IPS-15b (cell line): ENCODE measurements at regions not wholly inside any gene's neighbourhood (a gene's known extent, or its start where the extent isn't known, plus 50 kb on each side); places are given as distances from the start of the nearest gene placed in this dataset.
A peak's percentile ranks its signal among the peaks of the same experiment; 100 is the strongest.

Experiments used
- H3K27me3 ChIP-seq: one replicate; pipeline ENCODE4 v1.6.1; 2013; ENCODE audit warnings: low read length; ENCODE audit not compliant: control insufficient read depth, insufficient read depth
- H3K36me3 ChIP-seq: one replicate; pipeline ENCODE4 v1.6.1; 2013; ENCODE audit warnings: low read length; ENCODE audit not compliant: control insufficient read depth, insufficient read depth
- H3K4me1 ChIP-seq: one replicate; pipeline ENCODE4 v1.6.1; 2013; ENCODE audit warnings: mild to moderate bottlenecking, low read length; ENCODE audit not compliant: control insufficient read depth, insufficient read depth
- H3K4me3 ChIP-seq: one replicate; pipeline ENCODE4 v1.5.1; 2013; ENCODE audit warnings: low read depth, low read length
- H3K9ac ChIP-seq: one replicate; pipeline ENCODE4 v1.6.1; 2013; ENCODE audit warnings: low read depth, mild to moderate bottlenecking, low read length
- H3K9me3 ChIP-seq: one replicate; pipeline ENCODE4 v1.6.1; 2013; ENCODE audit warnings: mild to moderate bottlenecking, low read length; ENCODE audit not compliant: control insufficient read depth, insufficient read depth

DNA sequence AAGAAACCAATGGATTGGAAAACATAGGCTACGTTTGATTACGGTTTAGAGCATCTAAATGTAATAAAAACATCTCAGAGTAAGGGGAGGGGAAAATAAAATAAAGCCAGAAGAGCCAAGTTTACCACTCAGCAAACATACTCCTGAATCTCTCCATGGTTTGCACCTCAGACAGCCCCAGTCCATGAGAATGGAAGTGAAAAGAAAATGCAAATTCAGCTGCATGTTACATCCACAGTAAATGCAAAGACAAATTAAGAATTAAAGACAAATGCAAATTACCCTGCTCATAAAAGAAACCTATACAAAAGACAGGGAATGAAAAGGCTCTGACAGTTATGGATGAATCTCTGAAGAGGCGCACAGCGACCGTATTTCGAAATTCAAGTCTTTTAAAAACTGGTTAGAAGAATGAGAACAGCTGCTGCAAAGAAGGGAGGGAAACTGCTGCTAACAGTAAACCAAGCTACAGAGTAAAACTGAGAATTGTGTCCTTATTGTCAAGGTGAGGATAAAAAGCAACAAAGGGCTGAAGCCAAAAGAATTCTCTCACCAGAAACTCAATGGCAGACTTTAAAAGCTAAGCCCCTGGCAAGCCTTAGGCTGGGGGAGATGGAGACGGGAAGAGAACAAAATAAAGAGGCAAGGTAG, 197.9 kb upstream of the ACVR2A start:
- Histone ChIP-seq H3K27me3 (no peaks in the 10 kb centered on the region), H3K4me3 (no peak overlapping the region), H3K9ac (peak overlapping the region; percentile 17), H3K9me3 (no peaks in the 10 kb centered on the region), H3K36me3 (no peaks in the 10 kb centered on the region), H3K4me1 (peaks cover 17% of the 10 kb centered on the region)

DNA sequence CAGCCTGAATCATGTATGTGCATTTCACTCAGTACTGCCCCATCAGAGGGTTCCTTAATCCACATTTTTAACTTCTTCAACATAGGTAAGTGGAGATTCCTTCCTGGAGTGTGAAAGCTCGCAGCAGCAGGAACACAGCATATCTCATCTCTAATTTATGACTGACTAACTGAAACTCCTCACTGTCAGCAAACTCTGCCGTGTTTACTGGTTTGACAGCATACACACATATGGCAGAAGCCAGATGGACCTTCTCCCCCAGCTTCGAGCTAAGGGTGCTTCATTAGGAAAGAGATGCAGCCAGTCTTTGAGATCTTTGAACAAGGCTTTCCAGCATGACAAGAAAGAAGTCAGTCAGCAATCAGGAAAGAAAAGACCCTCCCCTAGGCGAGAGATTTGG, 200.3 kb upstream of the ACVR2A start:
- H3K27me3 ChIP-seq: no peaks in the 10 kb centered on the region
- no peaks in the 10 kb centered on the region for H3K36me3 ChIP-seq

DNA sequence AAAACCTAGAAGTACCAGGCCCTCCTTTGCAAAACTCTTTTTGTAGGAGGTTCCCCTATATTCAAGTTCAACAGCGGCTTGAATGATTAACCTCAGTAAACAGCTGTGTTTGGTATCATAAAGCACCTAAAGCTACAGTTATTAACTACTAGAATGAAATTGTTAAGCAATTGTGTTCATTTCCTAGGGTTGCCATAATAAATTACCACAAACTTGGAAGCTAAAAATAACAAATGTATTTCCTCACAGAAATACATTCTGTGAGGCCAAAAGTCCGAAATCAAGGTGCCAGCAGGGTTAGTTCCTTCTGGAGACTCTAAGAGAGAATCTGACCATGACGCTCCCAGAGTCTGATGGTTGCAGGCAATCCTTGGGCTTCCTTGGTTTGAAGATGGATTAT, 202.1 kb upstream of the ACVR2A start:
- Histone ChIP-seq H3K9ac (no peak overlapping the region), H3K36me3 (no peaks in the 10 kb centered on the region), H3K9me3 (no peaks in the 10 kb centered on the region), H3K4me3 (no peak overlapping the region), H3K4me1 (peaks cover 15% of the 10 kb centered on the region), H3K27me3 (no peaks in the 10 kb centered on the region)

More for the DNA sequence above, 200.3 kb upstream of the ACVR2A start:
- Histone ChIP-seq H3K9me3 (no peaks in the 10 kb centered on the region), H3K9ac (no peak overlapping the region), H3K4me1 (peaks cover 15% of the 10 kb centered on the region), H3K4me3 (no peak overlapping the region)

DNA sequence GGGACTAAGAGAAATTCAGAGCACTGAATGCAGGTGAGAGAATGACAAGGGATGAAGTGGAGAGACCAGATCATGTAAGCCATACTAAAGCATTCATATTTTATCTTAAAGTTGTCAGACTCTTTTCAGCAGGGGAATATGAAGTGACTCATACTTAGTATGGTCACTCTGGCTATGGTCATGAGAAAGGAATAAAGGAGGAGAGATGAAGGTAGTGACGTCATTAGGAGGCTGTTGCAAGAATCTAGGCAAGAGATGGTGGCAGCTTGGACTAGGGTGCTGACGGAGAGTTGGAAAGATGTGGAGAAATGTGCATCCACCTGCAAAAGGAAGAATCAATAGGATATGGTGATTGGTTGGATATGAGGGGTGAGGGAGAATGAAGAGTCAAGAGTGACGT, 203.2 kb upstream of the ACVR2A start:
- Histone ChIP-seq H3K36me3 (no peaks in the 10 kb centered on the region), H3K4me1 (peaks cover 5% of the 10 kb centered on the region)

DNA sequence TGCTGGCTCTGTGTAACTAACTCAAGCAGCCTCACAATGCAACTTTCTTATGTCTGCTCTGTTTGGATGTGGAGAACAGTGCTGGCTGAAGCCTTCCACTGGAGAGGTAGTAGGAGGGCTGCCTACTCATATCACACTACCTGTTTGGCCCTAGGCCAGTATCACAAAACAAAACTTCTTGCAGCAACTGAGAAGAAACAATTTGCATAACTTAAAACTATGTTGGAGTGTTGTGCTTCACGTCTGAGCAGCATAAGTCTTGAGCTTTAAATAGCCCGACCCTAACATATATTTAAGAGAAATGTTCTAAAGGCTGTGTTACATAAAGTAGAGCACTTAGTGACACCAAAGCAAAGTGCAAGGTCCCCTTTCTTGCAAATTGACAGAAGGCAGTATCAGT, 204.9 kb upstream of the ACVR2A start:
- no peaks in the 10 kb centered on the region for H3K4me1 ChIP-seq
- H3K9ac ChIP-seq: no peak overlapping the region

More for the DNA sequence above, 203.2 kb upstream of the ACVR2A start:
- no peak overlapping the region for H3K4me3 ChIP-seq
- H3K9me3 ChIP-seq: no peaks in the 10 kb centered on the region
- no peaks in the 10 kb centered on the region for H3K27me3 ChIP-seq
- no peak overlapping the region for H3K9ac ChIP-seq

DNA sequence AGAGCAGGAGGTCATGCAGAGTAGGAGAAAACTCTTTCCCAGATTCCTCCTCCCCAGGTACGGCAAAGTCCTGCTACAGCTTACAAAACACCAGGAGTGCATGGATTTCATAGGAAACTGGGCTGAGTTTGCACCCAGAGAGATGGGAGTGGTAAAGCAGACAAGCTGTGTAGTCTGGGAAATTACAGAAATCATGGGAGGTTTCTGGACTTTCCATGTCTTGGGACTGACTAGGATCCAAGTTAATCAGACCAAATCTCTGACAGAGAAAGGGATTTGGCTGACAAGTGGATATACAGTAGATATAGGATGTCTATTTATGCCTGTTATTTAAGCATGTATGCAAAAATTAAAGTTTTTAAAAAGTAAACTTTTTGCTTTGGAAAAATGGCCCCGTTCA, 205.4 kb upstream of the ACVR2A start:
- no peaks in the 10 kb centered on the region for H3K9me3 ChIP-seq
- H3K36me3 ChIP-seq: no peaks in the 10 kb centered on the region
- no peaks in the 10 kb centered on the region for H3K27me3 ChIP-seq
- H3K9ac ChIP-seq: no peak overlapping the region
- no peaks in the 10 kb centered on the region for H3K4me1 ChIP-seq
- no peak overlapping the region for H3K4me3 ChIP-seq

More for the DNA sequence above, 204.9 kb upstream of the ACVR2A start:
- Histone ChIP-seq H3K27me3 (no peaks in the 10 kb centered on the region), H3K9me3 (no peaks in the 10 kb centered on the region), H3K4me3 (no peak overlapping the region), H3K36me3 (no peaks in the 10 kb centered on the region)

DNA sequence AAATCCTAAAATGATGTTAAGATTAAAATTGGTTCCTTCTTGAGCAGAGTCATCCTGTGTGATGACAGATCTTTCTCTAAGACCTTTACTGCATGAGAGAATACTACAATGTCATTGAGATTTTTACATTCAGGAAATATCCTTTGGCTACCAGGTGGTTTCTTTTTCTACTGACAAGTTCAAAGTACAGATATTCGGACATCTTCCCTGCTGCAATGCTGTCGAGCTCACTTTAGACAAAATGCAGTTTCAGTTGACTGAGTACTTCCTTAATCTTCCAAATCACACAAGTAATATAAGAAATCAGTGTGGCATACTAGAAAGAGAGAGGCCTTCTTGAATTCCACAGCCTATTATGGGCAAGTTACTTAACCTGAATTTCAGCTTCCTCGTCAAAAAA, 207.9 kb upstream of the ACVR2A start:
- no peaks in the 10 kb centered on the region for H3K4me1 ChIP-seq
- H3K9me3 ChIP-seq: no peaks in the 10 kb centered on the region
- H3K27me3 ChIP-seq: no peaks in the 10 kb centered on the region
- no peaks in the 10 kb centered on the region for H3K36me3 ChIP-seq
- H3K9ac ChIP-seq: no peak overlapping the region
- H3K4me3 ChIP-seq: no peak overlapping the region

DNA sequence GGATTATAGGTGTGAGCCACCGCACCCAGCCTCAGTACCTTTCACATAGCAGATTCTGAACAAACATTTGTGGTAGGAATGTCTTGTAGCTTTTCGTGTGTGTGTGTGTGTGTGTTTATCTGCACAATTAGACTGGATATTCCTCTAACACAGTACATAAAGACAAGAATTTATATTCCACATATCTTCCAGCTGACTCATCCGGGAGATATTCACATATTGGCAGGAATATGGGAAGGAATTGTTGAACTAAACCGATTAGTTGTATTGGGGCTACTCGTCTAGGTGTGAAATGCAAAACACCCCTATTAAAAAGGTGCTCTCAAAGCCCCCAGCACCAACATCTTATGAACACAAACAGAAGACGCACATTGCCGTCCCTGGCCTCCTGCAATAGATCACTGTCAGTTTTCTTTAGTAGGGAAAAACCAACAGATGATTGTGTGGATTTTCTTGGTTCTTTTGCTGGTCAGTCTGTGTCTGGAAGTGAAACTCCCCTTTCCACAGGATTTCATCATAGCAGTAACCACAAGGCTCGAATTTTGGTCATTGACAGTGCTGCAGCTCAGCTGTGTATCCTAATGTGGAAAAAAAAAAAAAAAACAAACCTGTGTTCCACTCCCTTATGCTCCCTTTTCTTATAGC, 208.5 kb upstream of the ACVR2A start:
- H3K9ac ChIP-seq: no peak overlapping the region

DNA sequence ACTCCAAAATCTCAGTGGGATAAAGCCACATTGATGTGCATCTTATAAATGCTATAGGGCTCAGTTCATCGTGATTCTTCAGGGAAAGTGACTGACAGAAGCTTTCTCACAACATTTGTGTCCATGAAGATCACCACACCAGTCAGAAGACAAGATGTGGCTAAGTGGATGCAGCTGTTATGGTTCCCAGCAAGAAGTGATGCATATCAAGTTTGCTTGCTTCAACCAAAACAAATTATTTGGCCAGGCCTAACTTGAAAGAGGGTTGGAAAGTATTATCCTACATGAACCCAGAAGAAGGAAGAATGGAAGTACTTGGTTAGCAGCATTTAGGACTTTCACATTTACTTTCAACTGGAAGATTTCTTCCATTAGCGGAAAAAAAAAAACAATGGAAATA, 210.0 kb upstream of the ACVR2A start:
- Histone ChIP-seq H3K4me3 (no peak overlapping the region), H3K36me3 (no peaks in the 10 kb centered on the region), H3K9ac (no peak overlapping the region), H3K9me3 (no peaks in the 10 kb centered on the region), H3K27me3 (no peaks in the 10 kb centered on the region), H3K4me1 (no peaks in the 10 kb centered on the region)

More for the DNA sequence above, 208.5 kb upstream of the ACVR2A start:
- Histone ChIP-seq H3K27me3 (no peaks in the 10 kb centered on the region), H3K9me3 (no peaks in the 10 kb centered on the region), H3K36me3 (no peaks in the 10 kb centered on the region), H3K4me3 (no peak overlapping the region), H3K4me1 (no peaks in the 10 kb centered on the region)

DNA sequence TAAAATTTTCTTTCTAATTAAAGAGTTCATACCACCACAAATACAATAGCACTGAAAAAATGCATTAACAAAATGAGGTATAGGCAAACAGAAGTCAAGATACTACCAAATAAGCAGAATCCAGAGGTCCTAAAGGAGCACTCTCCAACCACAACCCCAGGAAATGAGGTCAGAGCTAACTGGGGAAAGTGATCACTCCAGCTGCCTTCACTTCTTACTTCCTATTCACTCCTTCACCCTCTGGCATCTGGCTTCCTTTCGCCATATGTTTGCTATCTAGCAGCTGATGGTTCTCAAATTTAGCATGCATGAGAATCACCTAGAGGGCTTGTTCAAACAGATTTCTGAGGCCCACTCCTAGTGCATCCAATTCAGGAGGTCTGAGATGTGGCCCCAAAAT, 212.6 kb upstream of the ACVR2A start:
- H3K4me1 ChIP-seq: no peaks in the 10 kb centered on the region
- H3K27me3 ChIP-seq: no peaks in the 10 kb centered on the region
- H3K9ac ChIP-seq: no peak overlapping the region
- H3K36me3 ChIP-seq: no peaks in the 10 kb centered on the region
- no peaks in the 10 kb centered on the region for H3K9me3 ChIP-seq
- no peak overlapping the region for H3K4me3 ChIP-seq

DNA sequence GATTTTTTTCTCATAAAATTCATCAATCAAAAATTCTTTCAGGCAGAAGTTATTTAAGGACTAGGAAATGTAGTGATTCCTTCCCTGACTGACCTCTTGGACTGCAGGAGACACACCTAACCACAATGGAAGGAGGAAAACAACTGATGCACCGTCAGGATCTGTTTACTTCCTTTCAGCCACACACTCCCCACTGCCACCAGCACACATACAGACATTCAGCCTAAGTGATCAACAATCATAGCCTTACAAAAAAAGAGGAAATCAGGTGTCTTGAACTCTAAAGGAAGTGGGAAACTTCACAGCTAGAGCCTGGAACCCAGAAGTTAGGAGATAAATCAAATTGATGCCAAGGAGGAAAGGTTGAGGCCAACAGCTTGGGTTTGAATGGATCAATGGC, 213.5 kb upstream of the ACVR2A start:
- H3K9me3 ChIP-seq: no peaks in the 10 kb centered on the region
- H3K9ac ChIP-seq: no peak overlapping the region
- H3K27me3 ChIP-seq: no peaks in the 10 kb centered on the region
- H3K36me3 ChIP-seq: no peaks in the 10 kb centered on the region
- H3K4me1 ChIP-seq: no peaks in the 10 kb centered on the region
- H3K4me3 ChIP-seq: no peak overlapping the region

DNA sequence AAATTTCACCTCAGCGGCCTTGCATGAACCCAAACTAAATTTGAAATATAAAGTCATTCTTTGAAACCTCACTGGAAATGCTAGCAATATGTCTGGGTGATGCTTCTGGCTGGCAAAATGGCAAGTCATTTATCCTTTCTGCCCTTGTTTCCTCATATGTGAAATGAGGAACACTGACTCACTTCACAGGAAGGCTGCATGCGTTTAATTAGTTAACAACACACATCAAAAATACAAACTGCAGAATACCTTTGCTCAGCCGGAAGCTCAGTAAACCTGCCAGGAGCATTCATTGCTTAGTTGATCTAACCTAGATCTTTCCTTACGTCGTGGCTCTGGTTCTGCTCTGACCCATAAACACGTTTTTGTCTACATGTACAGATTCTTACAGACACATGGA, 214.2 kb upstream of the ACVR2A start:
- Histone ChIP-seq H3K9ac (no peak overlapping the region), H3K4me3 (no peak overlapping the region), H3K36me3 (no peaks in the 10 kb centered on the region), H3K9me3 (no peaks in the 10 kb centered on the region), H3K4me1 (no peaks in the 10 kb centered on the region), H3K27me3 (no peaks in the 10 kb centered on the region)
